Naive thymus-derived CD8-positive, alpha-beta T cell (primary cell): ENCODE measurements at regions not wholly inside any gene's neighbourhood (a gene's known extent, or its start where the extent isn't known, plus 50 kb on each side); places are given as distances from the start of the nearest gene placed in this dataset.
"Not testable (repeated sequence)": the region's sequence is repeated elsewhere in the genome, so short reads cannot be mapped to it uniquely, and the experiment has no call there.

Source experiments
- ATAC-seq, 2 donors: fragments of 150-1000 bp; cut with Tn5 transposase in 1 of 2; sonication (Bioruptor Pico), chemical (Tn5 transposase) in 1 of 2; 1 replicate in 1 of 2; 2 replicates in 1 of 2; pipeline ENCODE4 v1.10.0; 2021; ENCODE audit warnings: mild to moderate bottlenecking in 2 of 2, moderate library complexity in 2 of 2
- POLR2A ChIA-PET: fragments of 350-600 bp; sonication (Branson Sonifier 250); formaldehyde crosslinking; loops from one replicate; lab custom pipeline; 2021; ENCODE audit warnings: antibody characterized with exemption; lab: Charles Lee
- DNase-seq, 10 donors: peaks; one replicate each; pipeline versions ENCODE4 v3.0.0 to v3.0.0-alpha.2; 2020 to 2022
- H3K27ac Mint-ChIP-seq, 10 donors: one replicate each; pipeline ENCODE4 v1.8.0; 2020 to 2022; ENCODE audit warnings: mild to moderate bottlenecking in 10 of 10, mixed read lengths in 10 of 10, moderate library complexity in 4 of 10, inconsistent platforms in 1 of 10
- H3K27me3 Mint-ChIP-seq, 5 donors: one replicate each; pipeline ENCODE4 v1.8.0; 2021 to 2022; ENCODE audit warnings: mixed read lengths in 5 of 5
- H3K36me3 Mint-ChIP-seq, 3 donors: one replicate each; pipeline ENCODE4 v1.8.0; 2020 to 2022; ENCODE audit warnings: mixed read lengths in 3 of 3, mild to moderate bottlenecking in 2 of 3, inconsistent platforms in 1 of 3
- H3K4me1 Mint-ChIP-seq, 4 donors: one replicate each; pipeline ENCODE4 v1.8.0; 2021 to 2022; ENCODE audit warnings: mixed read lengths in 4 of 4
- H3K4me3 Mint-ChIP-seq, 10 donors: one replicate each; pipeline ENCODE4 v1.8.0; 2020 to 2022; ENCODE audit warnings: mild to moderate bottlenecking in 10 of 10, mixed read lengths in 10 of 10, moderate library complexity in 6 of 10, inconsistent platforms in 1 of 10
- H3K9me3 Mint-ChIP-seq, 9 donors: one replicate each; pipeline ENCODE4 v1.8.0; 2020 to 2022; ENCODE audit warnings: mixed read lengths in 9 of 9, mild to moderate bottlenecking in 3 of 9, inconsistent platforms in 1 of 9, moderate library complexity in 1 of 9

GRCh38 chr13:80499536-80500290, 158.8 kb upstream of the SPRY2 start:
- Mint-ChIP-seq H3K27me3 (peaks cover 0 to 2% (median 0%) of the 10 kb centered on the region in 5 donors), H3K4me1 (no peaks in the 10 kb centered on the region), H3K36me3 (no peaks in the 10 kb centered on the region), H3K27ac (no peak overlapping the region), H3K4me3 (no peak overlapping the region), H3K9me3 (peaks cover 0 to 22% (median 3%) of the 10 kb centered on the region in 9 donors)
- DNase-seq (no peak), ATAC-seq (no peak)
- POLR2A ChIA-PET, result no interaction called here

DNA sequence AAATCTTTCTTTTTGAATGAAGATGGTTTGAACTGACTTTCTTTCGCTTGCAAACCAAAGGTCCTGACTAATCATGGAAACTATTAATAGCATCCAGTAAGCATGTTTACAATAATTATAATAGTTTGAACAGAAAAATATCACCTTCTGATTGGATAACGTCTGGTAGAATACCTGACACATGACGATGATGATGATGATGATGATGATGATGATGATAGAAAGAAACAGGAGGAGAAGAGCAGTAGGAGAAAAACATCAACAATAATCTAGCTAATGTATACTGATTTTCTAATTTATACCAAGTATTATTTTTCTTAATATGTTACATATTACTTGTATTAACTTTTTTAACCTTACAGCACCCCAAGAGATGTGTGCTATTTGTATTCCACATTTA, 157.5 kb upstream of the SPRY2 start:
- DNase-seq (no peak), ATAC-seq (no peak)
- H3K27ac Mint-ChIP-seq, result no peak overlapping the region
- POLR2A ChIA-PET, result no interaction called here
- H3K9me3 Mint-ChIP-seq, result peaks cover 0 to 22% (median 0%) of the 10 kb centered on the region in 9 donors
- no peak overlapping the region for H3K4me3 Mint-ChIP-seq
- no peaks in the 10 kb centered on the region for H3K36me3 Mint-ChIP-seq
- H3K27me3 Mint-ChIP-seq, result peaks cover 0 to 2% (median 0%) of the 10 kb centered on the region in 5 donors
- no peaks in the 10 kb centered on the region for H3K4me1 Mint-ChIP-seq

- Mint-ChIP-seq H3K36me3 (no peaks in the 10 kb centered on the region), H3K9me3 (peaks cover 0 to 19% (median 0%) of the 10 kb centered on the region in 9 donors), H3K27me3 (peaks cover 0 to 2% (median 0%) of the 10 kb centered on the region in 5 donors), H3K4me1 (no peaks in the 10 kb centered on the region), H3K27ac (no peak overlapping the region), H3K4me3 (no peak overlapping the region)
- no peak for ATAC-seq
- DNase-seq, result no peak
- POLR2A ChIA-PET, result no interaction called here
Observed at GRCh38 chr13:80497978-80498377, 157.1 kb upstream of the SPRY2 start.

GRCh38 chr13:80497439-80497838, 156.5 kb upstream of the SPRY2 start:
- ATAC-seq (no peak), DNase-seq (no peak)
- POLR2A ChIA-PET, result no interaction called here
- H3K4me1 Mint-ChIP-seq, result no peaks in the 10 kb centered on the region
- H3K4me3 Mint-ChIP-seq, result no peak overlapping the region
- H3K27ac Mint-ChIP-seq, result no peak overlapping the region
- no peaks in the 10 kb centered on the region for H3K36me3 Mint-ChIP-seq
- peaks cover 0 to 13% (median 0%) of the 10 kb centered on the region in 9 donors for H3K9me3 Mint-ChIP-seq
- peaks cover 0 to 2% (median 0%) of the 10 kb centered on the region in 5 donors for H3K27me3 Mint-ChIP-seq

DNA sequence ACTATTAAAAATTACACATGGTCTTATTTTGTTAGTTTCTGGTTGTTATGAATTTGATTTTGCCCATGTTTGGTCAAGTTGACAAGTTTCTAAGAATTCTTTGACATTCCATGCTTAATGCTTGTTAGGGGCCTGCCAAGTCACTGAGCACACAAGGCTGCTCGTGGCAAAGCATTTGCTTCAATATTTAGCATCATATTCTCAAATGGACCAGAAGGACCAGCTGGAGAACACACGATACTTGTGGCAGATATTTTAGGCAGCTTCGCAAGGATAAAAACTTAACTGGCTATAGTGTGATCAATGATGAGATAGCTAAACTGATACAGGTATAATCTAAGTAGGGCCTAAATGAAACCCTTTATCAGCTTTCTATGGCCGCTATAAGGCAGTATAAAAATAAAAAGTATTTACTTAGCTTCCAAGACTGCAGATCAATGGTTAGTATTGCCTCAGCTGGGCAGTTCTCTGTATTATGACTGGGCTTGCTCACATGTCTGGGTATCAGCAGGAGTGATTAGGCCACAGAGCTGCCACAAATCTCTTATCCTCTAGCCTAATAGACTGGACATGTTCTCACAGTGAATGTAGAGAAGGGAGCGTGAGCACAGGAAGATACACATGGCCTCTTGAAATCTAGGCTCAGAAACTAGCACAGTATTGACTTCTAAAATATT, 155.9 kb upstream of the SPRY2 start:
- no peak overlapping the region for H3K27ac Mint-ChIP-seq
- H3K9me3 Mint-ChIP-seq, result peaks cover 0 to 12% (median 0%) of the 10 kb centered on the region in 9 donors
- no peaks in the 10 kb centered on the region for H3K36me3 Mint-ChIP-seq
- no peaks in the 10 kb centered on the region for H3K4me1 Mint-ChIP-seq
- POLR2A ChIA-PET, result no interaction called here
- no peak for ATAC-seq
- H3K27me3 Mint-ChIP-seq, result peaks cover 0 to 2% (median 0%) of the 10 kb centered on the region in 5 donors
- no peak for DNase-seq
- H3K4me3 Mint-ChIP-seq, result no peak overlapping the region

DNA sequence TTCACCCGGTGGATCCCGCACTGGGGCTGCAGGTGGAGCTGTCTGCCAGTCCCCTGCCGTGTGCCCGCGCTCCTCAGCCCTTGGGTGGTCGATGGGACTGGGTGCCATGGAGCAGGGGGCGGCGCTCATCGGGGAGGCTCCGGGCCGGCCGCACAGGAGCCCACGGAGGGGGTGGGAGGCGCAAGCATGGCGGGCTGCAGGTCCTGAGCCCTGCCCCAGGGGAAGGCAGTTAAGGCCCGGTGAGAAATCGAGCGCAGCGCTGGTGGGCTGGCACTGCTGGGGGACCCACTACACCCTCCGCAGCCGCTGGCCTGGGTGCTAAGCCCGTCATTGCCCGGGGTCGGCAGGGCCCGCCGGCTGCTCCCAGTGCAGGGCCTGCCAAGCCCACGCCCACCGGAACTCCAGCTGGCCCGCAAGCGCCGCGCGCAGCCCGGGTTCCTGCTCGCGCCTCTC, 149.6 kb upstream of the SPRY2 start:
- H3K36me3 Mint-ChIP-seq, H3K27ac Mint-ChIP-seq, H3K27me3 Mint-ChIP-seq, POLR2A ChIA-PET, ATAC-seq, DNase-seq, H3K4me1 Mint-ChIP-seq, H3K9me3 Mint-ChIP-seq, H3K4me3 Mint-ChIP-seq: not testable (repeated sequence)

- no peaks in the 10 kb centered on the region for H3K4me1 Mint-ChIP-seq
- H3K27me3 Mint-ChIP-seq, result no peaks in the 10 kb centered on the region
- no peak overlapping the region for H3K4me3 Mint-ChIP-seq
- ATAC-seq (no peak), DNase-seq (no peak)
- POLR2A ChIA-PET, result no interaction called here
- peaks cover 0 to 3% (median 0%) of the 10 kb centered on the region in 9 donors for H3K9me3 Mint-ChIP-seq
- no peak overlapping the region for H3K27ac Mint-ChIP-seq
- no peaks in the 10 kb centered on the region for H3K36me3 Mint-ChIP-seq
Observed at GRCh38 chr13:80486402-80486801, 145.5 kb upstream of the SPRY2 start.

GRCh38 chr13:80483157-80483556, 142.2 kb upstream of the SPRY2 start:
- peaks cover 0 to 3% (median 0%) of the 10 kb centered on the region in 9 donors for H3K9me3 Mint-ChIP-seq
- DNase-seq, result no peak
- no peaks in the 10 kb centered on the region for H3K4me1 Mint-ChIP-seq
- H3K27ac Mint-ChIP-seq, result no peak overlapping the region
- H3K4me3 Mint-ChIP-seq, result no peak overlapping the region
- no peak for ATAC-seq
- H3K36me3 Mint-ChIP-seq, result no peaks in the 10 kb centered on the region
- POLR2A ChIA-PET, result no interaction called here
- H3K27me3 Mint-ChIP-seq, result no peaks in the 10 kb centered on the region

- POLR2A ChIA-PET, result no interaction called here
- H3K4me3 Mint-ChIP-seq, result no peak overlapping the region
- H3K4me1 Mint-ChIP-seq, result peaks cover 0 to 12% (median 0%) of the 10 kb centered on the region in 4 donors
- H3K27me3 Mint-ChIP-seq, result no peaks in the 10 kb centered on the region
- ATAC-seq, result no peak
- H3K27ac Mint-ChIP-seq, result no peak overlapping the region
- H3K9me3 Mint-ChIP-seq, result no peaks in the 10 kb centered on the region
- H3K36me3 Mint-ChIP-seq, result no peaks in the 10 kb centered on the region
- no peak for DNase-seq
Observed at GRCh38 chr13:80481588-80481987, 140.7 kb upstream of the SPRY2 start.

DNA sequence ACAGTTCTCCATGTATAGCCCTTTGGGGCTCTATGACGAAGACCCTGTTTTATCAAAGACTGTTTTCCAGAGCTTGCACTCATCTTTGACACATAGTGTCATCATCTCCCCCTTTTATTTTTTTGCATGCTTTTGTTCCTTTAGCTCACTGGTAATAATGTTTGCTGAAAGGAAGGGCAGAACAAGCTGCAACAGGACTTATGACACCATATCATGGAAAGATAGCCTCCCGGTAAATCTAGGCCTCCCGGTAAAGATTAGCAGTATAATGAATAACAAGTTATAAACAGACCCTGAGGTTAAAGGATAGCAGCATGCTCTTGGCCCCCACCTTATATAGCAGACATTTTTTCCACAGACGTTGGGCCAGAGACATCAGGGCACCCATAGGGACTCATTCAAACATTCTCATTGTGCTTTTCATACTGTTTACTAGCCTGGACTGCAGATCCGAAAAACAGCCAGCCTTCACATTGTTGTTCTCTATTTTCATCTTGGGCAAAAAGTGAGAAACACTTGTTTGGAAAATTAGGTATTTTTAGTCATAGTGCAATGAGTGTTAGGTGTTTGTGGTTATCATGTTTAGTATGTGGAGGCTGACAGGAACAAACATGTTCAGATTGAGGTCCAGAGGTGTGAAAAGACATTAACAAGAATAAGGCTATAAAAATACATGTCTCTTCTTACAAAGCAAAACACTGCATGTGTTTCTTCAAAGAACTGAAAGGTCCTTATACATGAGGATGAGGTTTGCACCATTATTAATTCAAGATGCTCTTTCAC, 136.9 kb upstream of the SPRY2 start:
- POLR2A ChIA-PET, result no interaction called here
- no peaks in the 10 kb centered on the region for H3K9me3 Mint-ChIP-seq
- no peaks in the 10 kb centered on the region for H3K36me3 Mint-ChIP-seq
- H3K27ac Mint-ChIP-seq, result peak overlapping the region in 1 of 10 donors; percentile 9
- H3K4me3 Mint-ChIP-seq, result peak overlapping the region in 2 of 10 donors; percentile 8 to 20
- H3K4me1 Mint-ChIP-seq, result peaks cover 0 to 17% (median 0%) of the 10 kb centered on the region in 4 donors
- DNase-seq (peak in 1 of 10 donors; percentile 17), ATAC-seq (no peak)
- no peaks in the 10 kb centered on the region for H3K27me3 Mint-ChIP-seq

- POLR2A ChIA-PET, result no interaction called here
- no peak overlapping the region for H3K27ac Mint-ChIP-seq
- no peak overlapping the region for H3K4me3 Mint-ChIP-seq
- DNase-seq, result no peak
- ATAC-seq, result no peak
- H3K36me3 Mint-ChIP-seq, result no peaks in the 10 kb centered on the region
- no peaks in the 10 kb centered on the region for H3K27me3 Mint-ChIP-seq
- no peaks in the 10 kb centered on the region for H3K9me3 Mint-ChIP-seq
- H3K4me1 Mint-ChIP-seq, result peaks cover 0 to 17% (median 0%) of the 10 kb centered on the region in 4 donors
Observed at GRCh38 chr13:80476953-80477352, 136.0 kb upstream of the SPRY2 start.

DNA sequence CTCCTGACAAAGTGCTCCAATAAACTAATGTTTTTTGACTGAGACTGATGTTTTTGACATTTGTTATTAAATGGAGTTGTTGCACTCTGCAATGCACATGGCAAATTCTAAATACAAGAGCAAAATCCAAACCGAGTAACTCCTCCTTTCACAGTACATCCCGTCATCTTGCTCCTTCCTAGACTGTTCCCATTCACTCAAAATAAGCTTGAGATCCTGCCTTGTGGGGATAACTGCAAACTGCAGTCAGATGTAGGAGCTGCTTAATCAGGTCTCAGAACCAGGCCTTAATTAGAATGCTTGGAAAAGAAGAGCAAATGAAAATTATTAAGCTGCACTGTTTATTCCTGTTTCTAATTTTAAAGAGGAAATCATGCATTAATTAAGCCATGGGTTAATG, 134.8 kb upstream of the SPRY2 start:
- POLR2A ChIA-PET, result no interaction called here
- no peak overlapping the region for H3K27ac Mint-ChIP-seq
- H3K36me3 Mint-ChIP-seq, result no peaks in the 10 kb centered on the region
- H3K9me3 Mint-ChIP-seq, result no peaks in the 10 kb centered on the region
- ATAC-seq (no peak), DNase-seq (no peak)
- peaks cover 0 to 17% (median 0%) of the 10 kb centered on the region in 4 donors for H3K4me1 Mint-ChIP-seq
- no peak overlapping the region for H3K4me3 Mint-ChIP-seq
- H3K27me3 Mint-ChIP-seq, result no peaks in the 10 kb centered on the region

DNA sequence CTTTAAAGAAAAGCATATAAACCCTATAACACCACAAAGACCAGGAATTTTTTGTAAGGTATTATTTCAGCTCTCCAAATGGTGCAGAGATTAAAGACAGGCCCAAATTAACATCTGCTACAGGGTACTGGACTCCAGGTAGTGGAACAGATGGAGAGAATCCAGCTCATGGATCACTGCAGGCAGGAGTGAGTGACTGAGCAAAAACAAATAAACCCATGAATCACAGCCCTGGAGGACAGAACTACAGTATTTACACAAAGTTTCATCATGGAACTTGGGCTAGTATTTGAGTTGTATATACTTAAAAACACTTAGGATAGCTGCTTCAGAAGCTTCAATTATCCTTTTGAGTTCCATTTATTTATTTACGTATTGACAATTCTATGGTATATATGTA, 132.8 kb upstream of the SPRY2 start:
- H3K36me3 Mint-ChIP-seq, result no peaks in the 10 kb centered on the region
- H3K9me3 Mint-ChIP-seq, result no peaks in the 10 kb centered on the region
- no peak overlapping the region for H3K27ac Mint-ChIP-seq
- H3K27me3 Mint-ChIP-seq, result no peaks in the 10 kb centered on the region
- DNase-seq (no peak), ATAC-seq (no peak)
- H3K4me1 Mint-ChIP-seq, result peaks cover 0 to 18% (median 0%) of the 10 kb centered on the region in 4 donors
- POLR2A ChIA-PET, result no interaction called here
- no peak overlapping the region for H3K4me3 Mint-ChIP-seq
